ENCODE measurements at regions not wholly inside any gene's neighbourhood (a gene's known extent, or its start where the extent isn't known, plus 50 kb on each side); places are given as distances from the start of the nearest gene placed in this dataset.
"Not testable (repeated sequence)": the region's sequence is repeated elsewhere in the genome, so short reads cannot be mapped to it uniquely, and the experiment has no call there.

DNA sequence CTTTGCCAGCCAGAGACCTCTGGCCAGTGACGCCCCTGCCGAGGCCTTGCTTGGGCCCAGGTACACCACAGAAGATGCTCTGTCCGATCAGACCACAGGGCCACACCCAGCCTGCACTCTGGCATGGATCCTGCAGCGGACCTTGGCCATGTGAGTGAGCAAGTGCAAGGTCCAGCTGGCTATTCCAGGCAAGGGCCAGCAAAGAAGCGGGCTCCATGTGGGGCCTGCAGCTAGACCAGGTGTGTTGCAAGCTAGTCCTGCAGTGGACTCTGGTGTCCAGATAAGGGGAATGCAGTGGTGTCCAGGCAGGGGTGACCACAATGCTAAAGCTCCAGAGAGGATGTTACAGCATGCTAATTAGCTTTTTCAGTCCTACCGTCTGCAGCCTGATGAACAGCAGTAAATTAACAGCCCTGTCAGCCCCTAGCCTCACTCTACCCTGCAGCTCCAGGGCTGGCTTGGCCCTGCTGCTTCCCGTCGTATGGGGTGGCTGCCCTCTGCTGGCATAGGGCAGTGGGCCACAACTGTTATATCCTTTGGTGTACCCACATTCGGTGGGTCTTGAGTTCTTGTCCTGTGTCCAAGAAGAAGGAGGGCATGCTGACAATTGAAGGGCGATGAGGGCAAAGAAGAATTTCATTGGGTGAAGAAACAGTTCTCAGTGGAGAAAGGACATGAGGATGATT lies 284.5 kb upstream of the POU5F2 start:
- no peak for DNase-seq

DNA sequence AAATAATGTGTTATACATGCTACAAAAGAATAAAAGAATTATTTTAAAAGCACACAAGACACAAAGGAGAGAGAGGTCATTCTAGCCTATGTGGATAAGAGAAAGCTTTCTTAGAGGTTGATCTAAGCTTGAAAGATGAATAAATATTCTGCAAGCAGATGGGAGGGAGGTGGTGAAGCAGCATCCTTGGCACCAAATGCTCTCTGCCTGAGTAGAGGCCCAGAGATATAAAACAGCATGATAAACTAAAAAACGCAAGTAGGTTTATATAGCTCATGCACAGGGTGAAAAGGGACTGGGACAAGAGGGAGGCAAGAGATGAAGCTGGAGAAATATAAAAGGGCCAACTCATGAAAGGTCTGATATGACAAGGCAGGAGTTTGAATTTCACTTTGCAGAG lies 283.2 kb upstream of the POU5F2 start:
- DNase-seq = no peak

DNA sequence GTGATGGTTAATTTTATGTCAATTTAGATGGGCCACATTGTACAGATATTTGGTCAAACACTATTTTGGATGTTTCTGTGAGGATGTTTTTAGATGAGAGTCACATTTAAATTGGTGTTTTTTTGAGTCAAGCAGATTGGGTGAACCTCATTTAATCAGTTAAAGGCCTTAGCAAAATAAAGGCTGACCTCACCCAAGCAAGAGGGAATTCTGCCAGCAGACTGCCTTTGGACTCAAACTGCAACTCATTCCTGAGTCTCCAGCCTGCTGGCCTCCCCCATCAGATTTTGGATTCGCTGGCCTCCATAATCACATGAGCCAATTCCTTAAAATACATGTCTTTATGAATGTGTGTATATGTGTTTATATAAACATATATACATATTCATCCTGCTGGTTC lies 282.7 kb upstream of the POU5F2 start:
- no peak for DNase-seq

DNA sequence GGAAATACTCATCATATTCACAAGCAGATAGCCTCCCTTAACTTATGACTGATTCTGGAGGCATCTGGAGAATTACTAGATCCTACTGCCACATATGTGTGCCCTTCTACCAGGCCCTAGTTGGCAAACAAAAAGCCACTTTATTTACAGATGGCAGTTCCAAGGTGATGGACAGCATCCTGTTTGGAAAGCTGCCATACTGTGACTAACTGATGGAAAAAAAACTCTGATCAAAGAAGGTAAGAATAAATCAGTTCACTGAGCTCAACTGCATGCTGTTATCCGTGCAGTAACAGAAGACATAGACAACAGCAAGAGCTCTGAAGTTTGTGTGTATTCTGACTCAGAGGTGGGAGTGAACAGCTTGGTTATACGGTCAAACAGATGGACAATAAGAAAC lies 279.8 kb upstream of the POU5F2 start:
- DNase-seq = no peak

DNA sequence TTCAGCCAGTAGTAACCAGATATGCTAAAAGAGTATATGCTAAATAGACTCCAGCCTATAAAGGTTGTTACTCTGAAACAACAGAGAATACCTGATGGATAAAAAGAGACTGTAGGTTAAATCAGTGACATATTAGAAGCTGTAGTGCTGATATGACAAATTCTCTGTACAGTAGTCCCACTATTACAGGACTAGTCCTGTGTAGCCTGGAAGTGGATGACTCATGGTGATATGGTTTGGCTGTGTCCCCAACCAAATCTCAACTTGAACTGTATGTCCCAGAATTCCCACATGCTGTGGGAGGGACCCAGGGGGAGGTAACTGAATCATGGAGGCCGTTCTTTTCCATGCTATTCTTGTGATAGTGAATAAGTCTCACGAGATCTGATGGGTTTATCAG lies 276.2 kb upstream of the POU5F2 start:
- DNase-seq = no peak

DNA sequence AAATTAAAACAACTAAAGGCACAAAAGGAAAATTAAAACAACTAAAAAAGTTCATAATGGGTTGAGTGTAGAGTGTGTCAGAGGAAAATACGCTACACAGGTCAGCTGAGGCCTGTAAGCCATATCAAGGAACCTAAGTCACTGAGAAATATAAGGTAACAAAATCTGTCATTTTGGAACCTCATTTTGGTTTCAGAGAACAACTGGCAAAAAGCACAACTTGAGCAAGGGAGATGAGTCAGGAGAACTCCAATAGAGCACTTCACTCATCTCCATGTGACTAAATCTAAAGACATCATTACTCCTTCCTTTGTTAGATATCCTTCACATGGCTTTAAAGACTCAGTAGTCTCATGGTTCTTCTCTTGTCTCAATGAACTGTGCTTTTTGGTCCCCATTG lies 269.4 kb upstream of the POU5F2 start:
- DNase-seq = no peak

DNA sequence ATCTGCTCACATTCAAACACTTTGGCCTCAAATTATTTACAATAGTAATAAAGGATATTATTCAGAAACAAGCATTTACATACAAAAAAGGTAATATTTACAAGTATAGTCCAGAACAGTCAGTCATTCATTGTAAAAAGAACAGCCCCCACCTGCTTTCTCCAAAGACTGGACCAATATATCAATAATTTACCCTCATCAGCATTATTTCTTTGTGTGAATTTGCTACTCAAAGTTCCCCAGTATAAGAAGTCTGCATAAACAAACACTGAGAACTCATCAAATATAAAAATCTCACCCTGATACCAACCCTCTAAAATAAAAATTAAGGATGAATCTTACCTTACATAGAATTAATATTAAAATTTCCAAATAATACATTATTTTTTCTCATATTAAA lies 267.8 kb upstream of the POU5F2 start:
- DNase-seq = no peak

DNA sequence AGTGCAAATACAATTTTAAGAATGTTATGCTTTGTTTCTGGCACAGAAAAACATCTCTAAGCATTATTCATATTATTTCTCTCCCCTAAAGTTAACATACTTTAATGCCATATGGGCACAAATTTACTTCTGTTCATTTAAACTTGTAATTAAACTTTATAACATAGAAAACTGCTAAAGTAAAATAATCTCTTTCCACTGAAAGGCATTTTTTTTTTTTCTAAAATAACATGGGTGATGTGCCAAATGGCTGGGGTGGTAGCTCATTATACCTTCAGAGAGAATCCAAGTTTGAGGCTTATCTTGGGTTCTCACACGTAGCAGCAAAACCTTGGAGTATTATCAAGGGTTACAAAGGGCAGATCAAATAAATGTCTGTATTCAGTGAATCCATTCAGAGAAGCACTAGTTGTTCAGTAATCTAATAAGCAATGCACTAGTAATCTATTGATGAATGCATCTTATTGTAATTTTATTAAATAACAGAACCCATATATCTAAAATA lies 257.6 kb upstream of the POU5F2 start:
- peak in 1 of 2 donors; percentile 12 for DNase-seq

DNA sequence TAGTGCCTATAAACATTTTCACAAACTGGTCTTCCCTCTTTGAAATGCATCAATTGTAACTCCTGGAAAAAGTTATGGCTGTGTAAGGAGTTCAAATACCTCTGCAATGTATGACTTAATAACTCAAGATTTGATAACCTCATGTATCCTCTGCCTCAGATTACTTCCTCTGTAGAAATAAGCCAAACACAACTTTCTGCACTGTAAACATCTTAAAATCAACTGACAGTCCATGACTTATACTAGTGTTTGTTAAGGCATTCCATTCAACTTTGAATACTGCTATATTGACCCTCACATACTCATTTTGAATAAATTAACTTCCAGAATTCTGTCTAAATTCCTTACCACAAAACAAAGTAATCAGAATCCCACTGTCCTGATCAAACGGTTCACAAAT lies 256.2 kb upstream of the POU5F2 start:
- DNase-seq = no peak

DNA sequence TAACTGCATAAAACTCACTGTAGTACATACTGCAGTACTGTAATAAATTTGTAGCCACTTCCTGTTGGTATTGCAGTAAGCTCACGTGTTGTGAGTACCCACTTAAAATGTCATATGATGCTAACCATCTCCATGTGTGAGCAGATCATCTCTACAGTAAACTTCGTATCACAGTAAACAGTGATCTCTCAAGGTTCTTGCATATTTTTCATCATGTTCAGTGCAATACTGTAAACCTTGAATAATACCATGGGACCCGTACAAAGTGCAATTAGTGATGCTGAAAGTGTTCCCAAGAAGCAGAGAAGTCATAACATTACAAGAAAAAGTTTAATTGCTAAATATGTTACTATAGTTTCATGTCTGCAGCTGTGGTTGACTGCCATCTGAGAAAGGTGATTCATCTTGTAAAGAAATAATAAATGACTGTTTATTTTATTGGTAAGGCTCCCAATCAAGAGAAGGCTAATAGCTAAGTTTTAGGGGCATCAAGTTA lies 253.8 kb upstream of the POU5F2 start:
- no peak for DNase-seq

DNA sequence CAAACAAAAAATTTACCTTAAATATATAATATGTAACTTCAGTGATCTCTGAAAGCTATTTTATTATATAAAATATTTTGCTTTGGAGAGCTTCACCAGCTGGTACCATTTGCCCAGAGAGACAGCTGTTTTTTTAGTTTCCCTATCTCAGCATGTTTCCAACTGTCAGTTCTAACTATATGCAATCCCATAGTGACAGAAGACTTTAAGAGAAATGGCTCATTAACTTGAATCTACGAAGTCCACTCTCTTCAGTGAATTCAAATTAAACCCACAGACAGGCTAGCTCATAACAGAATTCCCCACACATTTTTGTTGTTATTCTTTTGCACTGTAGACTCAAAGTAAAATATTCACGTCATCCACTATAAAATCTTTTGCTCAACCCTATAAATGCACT lies 251.8 kb upstream of the POU5F2 start:
- DNase-seq = no peak

DNA sequence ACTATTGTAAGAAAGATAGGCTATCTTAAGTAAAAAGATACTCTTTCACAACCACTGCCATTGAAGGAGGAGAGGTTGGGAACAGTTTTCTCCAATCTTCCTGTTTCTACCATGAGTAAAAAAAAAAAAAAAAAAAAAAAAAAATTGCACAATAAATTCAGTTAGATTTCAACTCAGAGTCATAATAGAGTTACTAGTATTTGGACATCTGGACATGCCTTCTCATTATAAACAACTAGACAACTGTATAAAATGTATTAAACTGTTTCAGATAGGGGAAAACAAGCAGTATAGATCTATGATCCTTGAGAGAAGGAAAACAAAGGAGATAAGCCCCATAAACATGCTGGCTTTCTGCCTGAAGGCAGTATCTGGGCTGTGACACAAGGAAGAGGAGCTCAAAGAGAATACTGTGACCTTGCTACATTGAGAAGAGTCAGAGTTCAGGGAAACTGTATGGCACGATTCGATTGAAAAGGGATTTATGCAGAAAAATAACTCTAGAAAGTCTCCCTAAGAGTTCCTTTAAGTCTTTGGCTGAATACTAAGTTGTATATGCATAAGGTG lies 249.2 kb upstream of the POU5F2 start:
- no peak for DNase-seq

DNA sequence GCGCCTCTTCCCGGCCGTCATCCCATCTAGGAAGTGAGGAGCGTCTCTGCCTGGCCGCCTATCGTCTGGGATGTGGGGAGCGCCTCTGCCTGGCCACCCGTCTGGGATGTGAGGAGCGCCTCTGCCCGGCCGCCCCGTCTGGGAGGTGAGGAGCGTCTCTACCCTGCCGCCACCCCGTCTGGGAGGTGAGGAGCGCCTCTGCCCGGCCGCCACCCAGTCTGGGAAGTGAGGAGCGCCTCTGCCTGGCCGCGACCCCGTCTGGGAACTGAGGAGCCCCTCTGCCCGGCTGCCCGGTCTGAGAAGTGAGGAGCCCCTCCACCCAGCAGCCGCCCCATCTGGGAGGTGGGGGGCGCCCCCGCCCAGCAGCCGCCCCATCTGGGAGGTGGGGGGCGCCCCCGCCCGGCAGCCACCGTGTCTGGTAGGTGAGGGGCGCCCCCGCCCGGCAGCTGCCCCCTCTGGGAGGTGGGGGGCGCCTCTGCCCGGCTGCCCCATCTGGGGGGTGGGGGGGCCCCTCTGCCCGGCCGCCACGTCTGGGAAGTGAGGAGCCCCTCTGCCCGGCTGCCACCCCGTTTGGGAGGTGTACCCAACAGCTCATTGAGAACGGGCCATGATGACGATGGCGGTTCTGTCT lies 244.7 kb upstream of the POU5F2 start:
- DNase-seq = not testable (repeated sequence)

DNA sequence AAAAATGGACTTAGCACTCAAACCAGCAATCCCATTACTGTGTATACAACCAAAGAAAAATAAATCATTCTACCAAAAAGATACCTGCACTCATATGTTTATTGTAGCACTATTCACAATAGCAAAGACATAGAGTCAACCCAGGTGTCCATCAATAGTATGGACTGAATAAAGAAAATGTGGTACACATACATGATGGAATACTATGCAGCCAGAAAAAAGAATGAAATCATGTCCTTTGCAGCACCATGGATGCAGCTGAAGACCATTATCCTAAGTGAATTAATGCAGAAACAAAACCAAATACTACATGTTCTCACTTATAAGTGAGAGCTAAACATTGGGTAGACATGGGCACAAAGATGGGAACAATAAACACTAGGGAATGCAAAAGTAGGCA lies 236.8 kb upstream of the POU5F2 start:
- no peak for DNase-seq

DNA sequence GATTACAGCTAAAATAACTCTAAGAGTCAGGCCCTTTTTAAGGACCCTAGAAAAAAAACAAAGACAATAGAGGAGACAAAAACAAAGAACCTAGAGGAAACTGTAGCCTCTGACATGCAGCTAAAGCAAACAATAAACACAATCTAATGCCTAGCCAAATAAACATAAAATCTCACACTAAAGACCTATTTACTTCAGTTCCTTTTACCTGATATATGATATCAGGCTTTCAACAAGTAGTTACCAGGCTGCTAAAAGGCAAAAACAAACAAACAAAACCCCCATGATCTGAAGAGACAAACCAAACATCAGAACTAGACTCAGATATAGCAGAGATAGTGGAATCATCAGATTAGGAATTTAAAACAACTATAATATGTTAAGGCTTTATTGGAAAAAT lies 226.5 kb upstream of the POU5F2 start:
- no peak for DNase-seq

DNA sequence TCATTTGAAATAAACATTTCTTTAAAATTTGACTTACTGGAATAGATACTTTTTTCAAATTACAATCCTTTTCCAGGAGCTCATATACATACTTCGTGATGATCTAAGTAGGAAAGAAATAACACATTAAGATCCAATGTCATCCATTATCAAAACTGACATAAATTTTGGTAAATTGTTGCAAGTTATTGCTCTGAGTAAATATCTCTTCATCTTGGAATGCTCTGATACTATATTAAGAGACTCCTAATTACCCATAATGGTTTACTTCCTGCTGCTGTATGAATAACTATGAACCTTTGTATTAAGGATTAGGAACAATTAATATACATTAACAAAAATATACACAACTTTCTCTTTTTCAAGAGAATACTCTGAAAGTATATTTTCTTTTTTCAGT lies 223.0 kb upstream of the POU5F2 start:
- DNase-seq = no peak

DNA sequence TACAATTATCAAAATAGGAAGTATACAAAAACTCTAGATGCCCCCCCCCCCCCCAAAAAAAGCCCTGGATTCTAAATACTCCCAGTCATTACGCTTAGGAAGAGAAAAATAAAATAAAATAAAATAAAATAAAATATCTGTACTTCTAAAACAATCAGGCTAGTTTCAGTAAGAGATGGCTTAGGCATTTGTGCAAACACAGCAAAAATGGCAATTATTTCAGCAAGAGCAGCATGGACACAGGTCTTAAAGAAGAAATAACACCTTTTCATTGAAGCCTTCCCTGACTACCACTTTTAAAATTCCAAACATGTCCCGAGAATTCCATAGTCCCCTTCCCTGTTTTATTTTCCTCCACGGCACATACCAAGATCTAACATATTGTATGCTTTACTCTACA lies 218.6 kb upstream of the POU5F2 start:
- DNase-seq = no peak

DNA sequence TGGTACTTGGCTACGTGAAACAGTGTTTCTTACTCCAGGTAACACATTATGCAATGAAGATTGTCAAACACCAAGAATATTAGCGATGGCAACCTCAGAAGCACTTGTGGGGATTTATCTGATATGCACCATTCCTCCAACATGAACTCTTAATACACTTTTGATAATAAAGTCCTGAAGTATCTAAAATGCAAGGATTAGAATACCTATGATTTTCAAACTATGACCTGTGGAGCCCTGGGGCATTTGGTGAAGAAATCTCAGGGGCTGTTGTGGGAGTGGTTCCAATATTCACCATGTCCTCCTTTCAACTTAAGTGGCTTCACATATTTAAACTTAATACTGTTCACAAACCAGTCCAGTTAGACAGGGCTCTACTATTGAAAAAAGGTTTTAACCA lies 214.6 kb upstream of the POU5F2 start:
- no peak for DNase-seq

DNA sequence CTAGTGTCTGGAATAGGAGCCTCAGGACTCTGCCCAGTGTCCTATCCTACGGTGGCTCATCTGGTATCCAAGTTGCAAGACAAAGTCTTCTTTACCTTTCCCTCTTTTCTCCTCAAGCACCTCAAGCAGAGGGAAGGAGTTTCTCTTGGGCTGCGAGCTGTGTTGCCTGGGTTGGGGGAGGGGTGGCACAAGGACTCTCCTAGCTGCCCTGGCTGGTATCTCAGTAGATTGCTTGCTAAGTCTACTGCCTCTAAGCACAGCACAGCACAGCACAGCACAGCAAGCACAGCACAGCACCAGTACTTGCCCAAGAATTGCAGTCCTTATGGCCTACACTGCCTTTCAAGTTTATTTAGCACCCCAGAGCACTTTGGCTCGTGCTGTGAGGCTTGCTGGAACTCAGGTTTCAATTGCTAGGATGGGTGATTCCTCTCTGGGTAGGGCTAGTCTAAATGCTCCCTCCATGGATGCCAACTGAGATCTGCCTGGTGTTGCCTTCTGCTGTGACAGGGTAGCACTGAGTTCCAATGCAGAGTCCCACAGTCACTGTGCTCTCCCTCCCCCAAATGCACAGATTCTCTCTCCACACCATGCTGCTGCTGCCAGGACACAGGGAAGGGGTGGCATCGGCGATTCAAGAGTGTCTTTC lies 213.1 kb upstream of the POU5F2 start:
- no peak for DNase-seq

DNA sequence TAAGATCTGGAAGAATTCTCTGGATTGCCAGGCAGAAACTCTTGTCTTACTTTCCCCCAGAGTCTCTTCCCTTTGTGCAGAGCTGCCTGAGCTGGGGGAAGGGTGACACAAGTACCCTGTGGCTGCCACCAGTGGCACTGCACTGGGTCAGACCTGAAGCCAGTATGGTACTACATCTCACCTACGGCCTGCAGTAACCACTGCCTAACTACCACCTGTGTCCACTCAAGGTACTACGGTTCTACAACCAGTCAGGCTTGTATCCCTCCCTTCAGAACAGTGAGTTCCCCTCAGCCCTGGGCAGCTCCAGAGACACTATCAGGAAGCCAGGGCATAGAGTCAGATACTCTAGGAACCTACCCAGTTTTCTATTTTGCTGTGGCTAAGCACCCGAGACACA lies 212.0 kb upstream of the POU5F2 start:
- DNase-seq = no peak

DNA sequence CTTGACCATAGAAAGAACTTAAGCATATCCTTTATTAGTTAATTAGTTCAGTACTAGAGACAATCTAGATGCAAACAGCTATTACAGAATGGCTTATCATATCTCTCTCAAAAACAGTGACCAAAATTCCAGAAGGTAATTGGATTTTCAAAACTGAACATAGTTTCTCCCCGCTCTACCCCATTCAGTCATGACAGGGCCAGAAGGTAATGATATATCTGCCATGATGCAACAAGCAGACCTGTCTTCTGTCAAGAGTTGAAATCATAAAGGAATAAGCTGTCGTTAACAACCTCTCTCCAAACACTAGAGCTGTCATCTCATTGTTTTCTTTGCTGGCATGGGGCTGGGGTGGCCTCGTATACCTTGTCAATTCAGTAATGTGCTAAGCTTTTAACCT lies 200.5 kb upstream of the POU5F2 start:
- DNase-seq = no peak

DNA sequence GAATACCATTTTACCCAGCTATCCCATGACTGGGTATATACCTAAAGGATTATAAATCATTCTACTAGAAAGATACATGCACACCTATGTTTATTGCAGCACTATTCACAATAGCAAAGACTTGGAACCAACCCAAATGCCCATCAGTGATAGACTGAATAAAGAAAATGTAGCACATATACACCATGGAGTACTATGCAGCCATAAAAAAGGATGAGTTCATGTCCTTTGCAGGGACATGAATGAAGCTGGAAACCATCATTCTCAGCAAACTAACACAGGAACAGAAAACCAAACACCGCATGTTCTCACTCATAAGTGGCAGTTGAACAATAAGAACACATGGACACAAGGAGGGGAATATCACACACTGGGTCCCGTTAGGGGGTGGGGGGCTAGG lies 191.9 kb upstream of the POU5F2 start:
- not testable (repeated sequence) for DNase-seq

DNA sequence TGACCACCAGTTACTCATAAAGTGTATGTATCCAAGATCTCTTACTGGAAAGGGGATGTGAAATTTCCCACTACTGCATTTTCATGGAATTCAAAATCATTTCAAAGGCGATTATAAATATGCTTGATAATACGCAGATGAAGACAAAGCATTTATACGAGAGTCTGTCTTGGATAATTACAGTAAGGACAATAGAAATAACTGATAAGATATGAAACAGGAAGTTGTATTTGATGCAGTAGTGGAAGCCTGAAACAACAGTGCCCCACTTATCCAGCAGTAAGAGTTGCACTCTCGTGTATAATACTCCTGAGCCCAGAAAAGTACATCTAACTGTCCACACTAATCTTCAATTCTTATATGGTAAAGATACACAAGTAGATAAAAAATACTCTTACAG lies 188.7 kb upstream of the POU5F2 start:
- DNase-seq = no peak

DNA sequence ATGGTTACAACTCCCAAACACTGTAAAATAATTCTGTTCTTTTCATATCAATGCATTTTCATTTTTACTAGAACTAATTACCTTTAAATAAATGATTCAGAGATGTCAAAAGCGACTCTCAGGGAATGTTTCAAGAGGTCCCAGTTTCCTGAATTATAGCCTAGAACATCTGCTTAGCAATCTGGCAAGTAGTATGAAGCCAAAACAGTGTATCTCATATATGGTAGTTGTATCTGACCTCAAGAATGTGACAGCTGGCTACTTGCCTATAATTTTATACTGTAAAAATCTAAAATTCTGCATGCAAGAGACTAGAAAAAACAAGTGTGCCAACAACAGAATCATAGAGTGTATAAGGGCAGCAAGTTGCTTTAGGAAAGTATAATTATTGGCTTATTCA lies 187.7 kb upstream of the POU5F2 start:
- DNase-seq = no peak

Measured in hippocampal formation (tissue), 2 donors.